GM12892 (cell line): ENCODE measurements at regions not wholly inside any gene's neighbourhood (a gene's known extent, or its start where the extent isn't known, plus 50 kb on each side); places are given as distances from the start of the nearest gene placed in this dataset.

Source experiments
- POLR2A ChIP-seq: IDR thresholded peaks from 2 replicates; pipeline ENCODE4 v1.6.1; 2011; ENCODE audit warnings: low read depth, low read length, control low read depth
- POLR2AphosphoS5 ChIP-seq: IDR thresholded peaks from 2 replicates; pipeline ENCODE4 v1.6.1; 2011; ENCODE audit warnings: low read depth, low read length, control low read depth
- TAF1 ChIP-seq: IDR thresholded peaks from 2 replicates; pipeline ENCODE4 v1.6.1; 2011; ENCODE audit warnings: low read depth, mild to moderate bottlenecking, control low read depth, low read length, borderline replicate concordance

GRCh38 chr2:152243761-152244640 lies 68.4 kb upstream of the STAM2 start:
- no peak for TF ChIP-seq TAF1
- TF ChIP-seq POLR2A = no peak
- no peak for TF ChIP-seq POLR2AphosphoS5
